Adrenal gland (tissue), 5 donors: ENCODE measurements at regions not wholly inside any gene's neighbourhood (a gene's known extent, or its start where the extent isn't known, plus 50 kb on each side); places are given as distances from the start of the nearest gene placed in this dataset.

Source experiments
- CTCF ChIP-seq, 6 experiments: fragments of 450-650 bp in 4 of 6; fragments of 200-600 bp in 2 of 6; sonication (generic) in 1 of 6; IDR thresholded peaks; 1 replicate in 5 of 6; 2 replicates in 1 of 6; pipeline versions ENCODE4 v1.5.1 to v1.8.0; 2016 to 2021; ENCODE audit warnings: antibody characterized with exemption in 6 of 6, mild to moderate bottlenecking in 2 of 6, moderate library complexity in 1 of 6
- POLR2A ChIP-seq, 2 donors: fragments of 450-650 bp; IDR thresholded peaks; one replicate each; pipeline ENCODE4 v1.6.1; 2017; ENCODE audit warnings: antibody characterized with exemption in 2 of 2, mild to moderate bottlenecking in 2 of 2, moderate library complexity in 1 of 2
- donor health status: DM: no; HTN: no; CAD: no.

GRCh38 chr3:147157631-147158030 lies 248.7 kb downstream of the ZIC4 start:
- TF ChIP-seq CTCF (IDR thresholded peaks at IDR 0.05) (no peak), POLR2A (IDR thresholded peaks at IDR 0.05) (no peak)
